ENCODE measurements at regions not wholly inside any gene's neighbourhood (a gene's known extent, or its start where the extent isn't known, plus 50 kb on each side); places are given as distances from the start of the nearest gene placed in this dataset.

- no peak for DNase-seq (ENCODE audit: low spot score)
- no peak for TF ChIP-seq EZH2 (IDR thresholded peaks at IDR 0.05; ENCODE audit: borderline replicate concordance)
- TF ChIP-seq CTCF (IDR thresholded peaks at IDR 0.05; ENCODE audit: poor library complexity), result no peak
- no peak for TF ChIP-seq EZH2phosphoT487 (IDR thresholded peaks at IDR 0.05; ENCODE audit: low read depth, severe bottlenecking, unreplicated experiment)
- Histone ChIP-seq H2AFZ (no peak overlapping the region), H3K9me3 (ENCODE audit: low read depth) (no peaks in the 10 kb centered on the region), H3K4me1 (ENCODE audit: insufficient read depth) (no peaks in the 10 kb centered on the region), H3K36me3 (replicated peaks; ENCODE audit: insufficient read depth, low read depth) (no peaks in the 10 kb centered on the region), H3K27ac (no peak overlapping the region), H3K79me2 (no peaks in the 10 kb centered on the region), H3K4me2 (no peak overlapping the region), H3K27me3 (no peaks in the 10 kb centered on the region), H3K4me3 (no peak overlapping the region), H3K9me2 (replicated peaks; ENCODE audit: insufficient read depth) (no peaks in the 10 kb centered on the region), H4K20me1 (ENCODE audit: insufficient read depth, poor library complexity, severe bottlenecking) (no peaks in the 10 kb centered on the region)
- WGBS (ENCODE audit: low lambda C conversion rate, missing lambda C conversion rate), result 95% methylated on average over 7 of the region's 7 CpGs
These were observed 85.4 kb upstream of the OSBPL8 start for GRCh38 chr12:76644950-76645349.

- no peaks in the 10 kb centered on the region for H3K9me3 ChIP-seq (ENCODE audit: low read depth)
- 96% methylated on average over 3 of the region's 3 CpGs for WGBS (ENCODE audit: low lambda C conversion rate, missing lambda C conversion rate)
- H3K36me3 ChIP-seq (replicated peaks; ENCODE audit: insufficient read depth, low read depth), result no peaks in the 10 kb centered on the region
- H2AFZ ChIP-seq, result no peak overlapping the region
- TF ChIP-seq EZH2 (IDR thresholded peaks at IDR 0.05; ENCODE audit: borderline replicate concordance) (no peak), EZH2phosphoT487 (IDR thresholded peaks at IDR 0.05; ENCODE audit: low read depth, severe bottlenecking, unreplicated experiment) (no peak), CTCF (IDR thresholded peaks at IDR 0.05; ENCODE audit: poor library complexity) (no peak)
- H3K4me2 ChIP-seq, result no peak overlapping the region
- no peak for DNase-seq (ENCODE audit: low spot score)
- no peaks in the 10 kb centered on the region for H3K27me3 ChIP-seq
- no peak overlapping the region for H3K4me3 ChIP-seq
- H3K79me2 ChIP-seq, result no peaks in the 10 kb centered on the region
- no peaks in the 10 kb centered on the region for H3K9me2 ChIP-seq (replicated peaks; ENCODE audit: insufficient read depth)
- H4K20me1 ChIP-seq (ENCODE audit: insufficient read depth, poor library complexity, severe bottlenecking), result no peaks in the 10 kb centered on the region
- no peak overlapping the region for H3K27ac ChIP-seq
- H3K4me1 ChIP-seq (ENCODE audit: insufficient read depth), result no peaks in the 10 kb centered on the region
These were observed 86.4 kb upstream of the OSBPL8 start for GRCh38 chr12:76645934-76646333.

- no peak overlapping the region for H2AFZ ChIP-seq
- 91% methylated on average over 1 of the region's 1 CpG for WGBS (ENCODE audit: low lambda C conversion rate, missing lambda C conversion rate)
- TF ChIP-seq CTCF (IDR thresholded peaks at IDR 0.05; ENCODE audit: poor library complexity) (no peak), EZH2phosphoT487 (IDR thresholded peaks at IDR 0.05; ENCODE audit: low read depth, severe bottlenecking, unreplicated experiment) (no peak), EZH2 (IDR thresholded peaks at IDR 0.05; ENCODE audit: borderline replicate concordance) (no peak)
- H3K36me3 ChIP-seq (replicated peaks; ENCODE audit: insufficient read depth, low read depth), result no peaks in the 10 kb centered on the region
- H3K9me2 ChIP-seq (replicated peaks; ENCODE audit: insufficient read depth), result no peaks in the 10 kb centered on the region
- no peaks in the 10 kb centered on the region for H3K79me2 ChIP-seq
- no peak overlapping the region for H3K4me2 ChIP-seq
- H3K4me1 ChIP-seq (ENCODE audit: insufficient read depth), result no peaks in the 10 kb centered on the region
- no peak for DNase-seq (ENCODE audit: low spot score)
- no peaks in the 10 kb centered on the region for H3K27me3 ChIP-seq
- no peaks in the 10 kb centered on the region for H3K9me3 ChIP-seq (ENCODE audit: low read depth)
- H3K4me3 ChIP-seq, result no peak overlapping the region
- H4K20me1 ChIP-seq (ENCODE audit: insufficient read depth, poor library complexity, severe bottlenecking), result no peaks in the 10 kb centered on the region
- H3K27ac ChIP-seq, result no peak overlapping the region
These were observed 86.8 kb upstream of the OSBPL8 start for GRCh38 chr12:76646366-76646765.

- H3K27ac ChIP-seq, result no peak overlapping the region
- no peaks in the 10 kb centered on the region for H3K9me2 ChIP-seq (replicated peaks; ENCODE audit: insufficient read depth)
- no peak for TF ChIP-seq EZH2phosphoT487 (IDR thresholded peaks at IDR 0.05; ENCODE audit: low read depth, severe bottlenecking, unreplicated experiment)
- TF ChIP-seq EZH2 (IDR thresholded peaks at IDR 0.05; ENCODE audit: borderline replicate concordance), result no peak
- TF ChIP-seq CTCF (IDR thresholded peaks at IDR 0.05; ENCODE audit: poor library complexity), result no peak
- 94% methylated on average over 5 of the region's 5 CpGs for WGBS (ENCODE audit: low lambda C conversion rate, missing lambda C conversion rate)
- no peaks in the 10 kb centered on the region for H3K79me2 ChIP-seq
- no peak overlapping the region for H3K4me3 ChIP-seq
- no peak for DNase-seq (ENCODE audit: low spot score)
- no peaks in the 10 kb centered on the region for H3K9me3 ChIP-seq (ENCODE audit: low read depth)
- H2AFZ ChIP-seq, result no peak overlapping the region
- no peak overlapping the region for H3K4me2 ChIP-seq
- no peaks in the 10 kb centered on the region for H3K27me3 ChIP-seq
- H3K36me3 ChIP-seq (replicated peaks; ENCODE audit: insufficient read depth, low read depth), result no peaks in the 10 kb centered on the region
- no peaks in the 10 kb centered on the region for H4K20me1 ChIP-seq (ENCODE audit: insufficient read depth, poor library complexity, severe bottlenecking)
- H3K4me1 ChIP-seq (ENCODE audit: insufficient read depth), result no peaks in the 10 kb centered on the region
These were observed 89.5 kb upstream of the OSBPL8 start for GRCh38 chr12:76649099-76649498.
